DND-41 (cell line): ENCODE measurements at regions not wholly inside any gene's neighbourhood (a gene's known extent, or its start where the extent isn't known, plus 50 kb on each side); places are given as distances from the start of the nearest gene placed in this dataset.

Experiments
- EZH2 ChIP-seq: IDR thresholded peaks from 3 replicates; pipeline ENCODE4 v1.6.1; 2012; ENCODE audit warnings: borderline replicate concordance, low read depth, mild to moderate bottlenecking, moderate library complexity, low read length, inconsistent platforms; ENCODE audit not compliant: severe bottlenecking
- TF ChIP-seq, protein P1 (sequence below): IDR thresholded peaks from 2 replicates; pipeline ENCODE4 v1.5.1; 2012; ENCODE audit warnings: borderline replicate concordance, low read length, moderate library complexity, mild to moderate bottlenecking; ENCODE audit not compliant: poor library complexity, severe bottlenecking; ENCODE audit errors: extremely low read depth

DNA sequence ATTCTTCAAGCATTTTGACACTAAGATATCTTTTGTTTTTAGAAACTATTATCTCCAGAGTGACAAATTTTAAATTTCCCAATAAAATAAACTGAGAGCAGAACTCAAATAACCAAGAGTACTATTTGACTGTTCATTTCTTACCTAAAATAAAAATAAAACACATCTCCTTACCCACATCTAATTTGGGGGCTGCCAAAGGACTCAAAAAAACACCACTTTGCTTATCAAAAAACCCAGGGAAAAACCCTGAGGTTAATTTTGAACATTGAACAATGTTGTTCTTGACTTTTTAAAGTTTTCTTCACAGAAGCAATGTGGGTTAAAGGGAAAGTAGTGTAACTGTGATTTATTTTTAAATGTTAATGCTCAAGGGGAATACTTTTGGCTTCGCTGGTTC, 243.0 kb upstream of the HHIP start:
- TF ChIP-seq, protein P1, sequence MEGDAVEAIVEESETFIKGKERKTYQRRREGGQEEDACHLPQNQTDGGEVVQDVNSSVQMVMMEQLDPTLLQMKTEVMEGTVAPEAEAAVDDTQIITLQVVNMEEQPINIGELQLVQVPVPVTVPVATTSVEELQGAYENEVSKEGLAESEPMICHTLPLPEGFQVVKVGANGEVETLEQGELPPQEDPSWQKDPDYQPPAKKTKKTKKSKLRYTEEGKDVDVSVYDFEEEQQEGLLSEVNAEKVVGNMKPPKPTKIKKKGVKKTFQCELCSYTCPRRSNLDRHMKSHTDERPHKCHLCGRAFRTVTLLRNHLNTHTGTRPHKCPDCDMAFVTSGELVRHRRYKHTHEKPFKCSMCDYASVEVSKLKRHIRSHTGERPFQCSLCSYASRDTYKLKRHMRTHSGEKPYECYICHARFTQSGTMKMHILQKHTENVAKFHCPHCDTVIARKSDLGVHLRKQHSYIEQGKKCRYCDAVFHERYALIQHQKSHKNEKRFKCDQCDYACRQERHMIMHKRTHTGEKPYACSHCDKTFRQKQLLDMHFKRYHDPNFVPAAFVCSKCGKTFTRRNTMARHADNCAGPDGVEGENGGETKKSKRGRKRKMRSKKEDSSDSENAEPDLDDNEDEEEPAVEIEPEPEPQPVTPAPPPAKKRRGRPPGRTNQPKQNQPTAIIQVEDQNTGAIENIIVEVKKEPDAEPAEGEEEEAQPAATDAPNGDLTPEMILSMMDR = no peak
- TF ChIP-seq EZH2 = no peak
